Mammary epithelial cell (primary cell): ENCODE measurements at regions not wholly inside any gene's neighbourhood (a gene's known extent, or its start where the extent isn't known, plus 50 kb on each side); places are given as distances from the start of the nearest gene placed in this dataset.

Source experiments
- EZH2 ChIP-seq: IDR thresholded peaks from 2 replicates; pipeline ENCODE4 v1.6.1; 2012; ENCODE audit warnings: low read length, inconsistent platforms, borderline replicate concordance
- TF ChIP-seq, protein P1 (sequence below), 2 donors: IDR thresholded peaks in 1 of 2; conservative IDR thresholded peaks in 1 of 2; 2 replicates each; pipeline ENCODE4 v1.5.1; 2011 to 2012; ENCODE audit warnings: inconsistent platforms in 2 of 2, low read length in 2 of 2, mild to moderate bottlenecking in 2 of 2, control low read depth in 1 of 2, low read depth in 1 of 2; ENCODE audit not compliant: insufficient read depth in 1 of 2; ENCODE audit errors: extremely low read depth in 1 of 2

DNA sequence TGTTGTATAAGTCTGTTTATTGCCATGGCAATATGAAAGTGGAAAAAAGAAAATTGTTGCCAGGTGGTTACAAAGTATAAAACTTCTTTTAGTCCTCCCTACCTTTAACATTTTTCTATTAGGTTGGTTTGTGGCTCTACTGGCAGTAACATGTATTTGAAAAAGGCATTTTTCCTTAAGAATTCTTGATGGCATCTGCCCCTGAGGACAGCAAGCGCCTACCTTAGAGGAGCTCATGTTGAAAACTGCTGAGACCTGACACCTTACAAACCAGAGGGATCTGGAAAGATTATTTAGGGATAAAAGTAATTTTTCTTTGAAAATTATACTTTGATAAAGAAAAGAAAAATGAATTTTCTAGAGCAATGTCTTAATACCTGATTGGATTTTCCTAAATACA, 208.1 kb downstream of the CAVIN4 start:
- no peak for TF ChIP-seq EZH2
- TF ChIP-seq, protein P1, sequence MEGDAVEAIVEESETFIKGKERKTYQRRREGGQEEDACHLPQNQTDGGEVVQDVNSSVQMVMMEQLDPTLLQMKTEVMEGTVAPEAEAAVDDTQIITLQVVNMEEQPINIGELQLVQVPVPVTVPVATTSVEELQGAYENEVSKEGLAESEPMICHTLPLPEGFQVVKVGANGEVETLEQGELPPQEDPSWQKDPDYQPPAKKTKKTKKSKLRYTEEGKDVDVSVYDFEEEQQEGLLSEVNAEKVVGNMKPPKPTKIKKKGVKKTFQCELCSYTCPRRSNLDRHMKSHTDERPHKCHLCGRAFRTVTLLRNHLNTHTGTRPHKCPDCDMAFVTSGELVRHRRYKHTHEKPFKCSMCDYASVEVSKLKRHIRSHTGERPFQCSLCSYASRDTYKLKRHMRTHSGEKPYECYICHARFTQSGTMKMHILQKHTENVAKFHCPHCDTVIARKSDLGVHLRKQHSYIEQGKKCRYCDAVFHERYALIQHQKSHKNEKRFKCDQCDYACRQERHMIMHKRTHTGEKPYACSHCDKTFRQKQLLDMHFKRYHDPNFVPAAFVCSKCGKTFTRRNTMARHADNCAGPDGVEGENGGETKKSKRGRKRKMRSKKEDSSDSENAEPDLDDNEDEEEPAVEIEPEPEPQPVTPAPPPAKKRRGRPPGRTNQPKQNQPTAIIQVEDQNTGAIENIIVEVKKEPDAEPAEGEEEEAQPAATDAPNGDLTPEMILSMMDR (conservative IDR thresholded peaks at IDR 0.05 in 1 of 2, IDR thresholded peaks at IDR 0.05 in 1 of 2; ENCODE audit: extremely low read depth in 1 of 2, insufficient read depth in 1 of 2, low read depth in 1 of 2, low read length in 2 of 2), result no peak
